ENCODE measurements at regions not wholly inside any gene's neighbourhood (a gene's known extent, or its start where the extent isn't known, plus 50 kb on each side); places are given as distances from the start of the nearest gene placed in this dataset.

DNA sequence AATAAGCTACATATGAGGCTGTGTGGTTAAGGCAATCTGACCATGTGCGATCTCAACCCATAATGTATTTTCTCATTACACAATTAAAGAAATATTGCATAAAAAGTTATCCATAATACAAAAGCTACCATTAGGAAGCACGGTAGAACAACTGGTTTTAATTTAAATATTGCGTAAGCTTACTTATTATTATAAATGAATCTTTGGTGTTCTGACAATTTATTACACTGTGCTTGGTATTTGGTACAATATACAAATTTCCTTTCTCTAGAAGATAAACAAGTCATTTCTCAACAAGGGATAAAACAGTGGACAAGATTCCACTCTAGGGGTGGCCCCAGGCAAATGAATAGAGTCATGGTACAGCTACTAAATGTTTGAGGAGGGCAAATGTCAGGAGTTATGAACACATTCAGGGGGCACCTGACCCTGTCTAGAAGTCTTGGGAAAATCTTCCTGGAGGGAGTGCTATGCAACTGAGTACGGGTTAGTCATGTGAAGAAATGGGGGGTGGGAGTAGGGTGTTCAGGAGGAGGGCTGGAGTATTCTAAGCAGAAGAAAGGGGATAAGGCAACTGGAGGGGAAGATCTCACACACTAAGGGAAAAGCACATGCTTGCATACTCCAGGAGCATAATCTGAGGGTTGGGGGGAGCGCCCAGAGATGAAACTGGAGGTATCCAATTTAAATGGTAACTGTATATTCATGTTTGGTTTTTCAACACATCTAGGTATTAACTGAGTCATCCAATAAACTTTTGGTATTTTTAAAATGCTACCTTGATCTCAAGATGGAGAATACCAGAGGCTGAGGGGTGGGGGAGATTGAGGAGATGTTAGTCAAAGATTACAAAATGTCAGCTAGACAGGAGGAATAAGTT, 296.9 kb upstream of the SGK1 start:
- TF ChIP-seq CTCF (IDR thresholded peaks at IDR 0.05), result no peak
- TF ChIP-seq POLR2A (IDR thresholded peaks at IDR 0.05), result no peak

Measured in right lobe of liver (tissue), 4 donors.